Bronchial epithelial cell (primary cell): ENCODE measurements at regions not wholly inside any gene's neighbourhood (a gene's known extent, or its start where the extent isn't known, plus 50 kb on each side); places are given as distances from the start of the nearest gene placed in this dataset.
A peak's percentile ranks its signal among the peaks of the same experiment; 100 is the strongest.

Experiments used
- DNase-seq: peaks from one replicate; pipeline ENCODE4 v3.0.0-alpha.2; 2010; ENCODE audit warnings: low read depth
- FAIRE-seq: peaks from 2 replicates; lab custom pipeline; 2011; peaks lifted over from hg19 to GRCh38; lab: Jason Lieb, UNC
- H3K27me3 ChIP-seq: 2 replicates; pipeline ENCODE4 v1.5.1; 2011; ENCODE audit warnings: low read length; ENCODE audit not compliant: control insufficient read depth, insufficient read depth
- H3K36me3 ChIP-seq: 2 replicates; pipeline ENCODE4 v1.5.1; 2011; ENCODE audit warnings: low read length; ENCODE audit not compliant: control insufficient read depth, insufficient read depth
- H3K4me3 ChIP-seq: 2 replicates; pipeline ENCODE4 v1.5.1; 2011; ENCODE audit warnings: mild to moderate bottlenecking, low read depth, low read length, control low read depth
- CTCF ChIP-seq: IDR thresholded peaks from 2 replicates; pipeline ENCODE4 v1.5.1; 2011; ENCODE audit warnings: mild to moderate bottlenecking, moderate library complexity, low read length, control low read depth, inconsistent platforms; ENCODE audit not compliant: insufficient read depth, severe bottlenecking

- TF ChIP-seq CTCF = no peak
- no peak for FAIRE-seq
- no peaks in the 10 kb centered on the region for H3K27me3 ChIP-seq
- H3K36me3 ChIP-seq = no peaks in the 10 kb centered on the region
- DNase-seq = no peak
- H3K4me3 ChIP-seq = no peak overlapping the region
Measured at GRCh38 chr21:35840949-35841348, 219.4 kb downstream of the SETD4 start.

GRCh38 chr21:35840197-35840799 lies 220.0 kb downstream of the SETD4 start:
- Histone ChIP-seq H3K4me3 (no peak overlapping the region), H3K27me3 (no peaks in the 10 kb centered on the region), H3K36me3 (no peaks in the 10 kb centered on the region)
- FAIRE-seq (no peak), DNase-seq (peak; percentile 76)
- peak; percentile 73 for TF ChIP-seq CTCF

- no peaks in the 10 kb centered on the region for H3K36me3 ChIP-seq
- H3K4me3 ChIP-seq = no peak overlapping the region
- FAIRE-seq = no peak
- no peak for DNase-seq
- TF ChIP-seq CTCF = no peak
- H3K27me3 ChIP-seq = no peaks in the 10 kb centered on the region
Measured at GRCh38 chr21:35838987-35839763, 221.2 kb downstream of the SETD4 start.

GRCh38 chr21:35838350-35838749 lies 222.0 kb downstream of the SETD4 start:
- no peak for FAIRE-seq
- no peak for DNase-seq
- no peak overlapping the region for H3K4me3 ChIP-seq
- H3K36me3 ChIP-seq = no peaks in the 10 kb centered on the region
- TF ChIP-seq CTCF = no peak
- H3K27me3 ChIP-seq = no peaks in the 10 kb centered on the region

- no peak for TF ChIP-seq CTCF
- no peaks in the 10 kb centered on the region for H3K36me3 ChIP-seq
- no peaks in the 10 kb centered on the region for H3K27me3 ChIP-seq
- DNase-seq = no peak
- H3K4me3 ChIP-seq = no peak overlapping the region
- FAIRE-seq = no peak
Measured at GRCh38 chr21:35833991-35834390, 226.3 kb downstream of the SETD4 start.
